GM19438 (cell line): ENCODE measurements at regions not wholly inside any gene's neighbourhood (a gene's known extent, or its start where the extent isn't known, plus 50 kb on each side); places are given as distances from the start of the nearest gene placed in this dataset.

ENCODE experiments used
- ATAC-seq: cut with Tn5 transposase; IDR thresholded peaks from one replicate; pipeline ENCODE4 v1.9.1; 2021; ENCODE audit warnings: low read depth; ENCODE audit not compliant: unreplicated experiment

GRCh38 chr5:54774281-54775170 is 210.9 kb downstream of the ESM1 start:
- ATAC-seq: no peak

- ATAC-seq: no peak
Observed at GRCh38 chr5:54772684-54773083, 212.7 kb downstream of the ESM1 start.

- no peak for ATAC-seq
Observed at GRCh38 chr5:54772231-54772630, 213.2 kb downstream of the ESM1 start.

- ATAC-seq: no peak
Observed at GRCh38 chr5:54769746-54770145, 215.6 kb downstream of the ESM1 start.

GRCh38 chr5:54769072-54769471 is 216.3 kb downstream of the ESM1 start:
- ATAC-seq: no peak

GRCh38 chr5:54766748-54767147 is 218.6 kb downstream of the ESM1 start:
- no peak for ATAC-seq

- ATAC-seq: no peak
Observed at GRCh38 chr5:54765165-54766028, 220.0 kb downstream of the ESM1 start.

GRCh38 chr5:54764102-54765090 is 221.0 kb downstream of the ESM1 start:
- ATAC-seq: no peak

- ATAC-seq: no peak
Observed at GRCh38 chr5:54761213-54761701, 224.1 kb downstream of the ESM1 start.

GRCh38 chr5:54760182-54760935 is 225.0 kb downstream of the ESM1 start:
- no peak for ATAC-seq

GRCh38 chr5:54758038-54758437 is 227.4 kb downstream of the ESM1 start:
- no peak for ATAC-seq

- ATAC-seq: no peak
Observed at GRCh38 chr5:54757541-54757940, 227.9 kb downstream of the ESM1 start.

- no peak for ATAC-seq
Observed at GRCh38 chr5:54756796-54757402, 228.5 kb downstream of the ESM1 start.

- no peak for ATAC-seq
Observed at GRCh38 chr5:54756301-54756700, 229.1 kb downstream of the ESM1 start.

- no peak for ATAC-seq
Observed at GRCh38 chr5:54754878-54755277, 230.5 kb downstream of the ESM1 start.

GRCh38 chr5:54754420-54754819 is 231.0 kb downstream of the ESM1 start:
- ATAC-seq: no peak

GRCh38 chr5:54753753-54754152 is 231.6 kb downstream of the ESM1 start:
- no peak for ATAC-seq

GRCh38 chr5:54753034-54753433 is 232.4 kb downstream of the ESM1 start:
- ATAC-seq: peak; percentile 88

GRCh38 chr5:54748527-54748926 is 231.0 kb downstream of the SNX18 start:
- no peak for ATAC-seq
